ENCODE measurements at regions not wholly inside any gene's neighbourhood (a gene's known extent, or its start where the extent isn't known, plus 50 kb on each side); places are given as distances from the start of the nearest gene placed in this dataset.

GRCh38 chr10:76649723-76650127 is 987.9 kb downstream of the KCNMA1 start:
- TF ChIP-seq CTCF (conservative IDR thresholded peaks at IDR 0.05 in 1 of 2, IDR thresholded peaks at IDR 0.05 in 1 of 2; ENCODE audit: extremely low read depth in 1 of 2, insufficient read depth in 1 of 2, low read depth in 1 of 2, low read length in 2 of 2): no peak
- no peak for TF ChIP-seq EZH2 (IDR thresholded peaks at IDR 0.05; ENCODE audit: borderline replicate concordance, low read length)

All from mammary epithelial cell (primary cell).